ENCODE measurements at regions not wholly inside any gene's neighbourhood (a gene's known extent, or its start where the extent isn't known, plus 50 kb on each side); places are given as distances from the start of the nearest gene placed in this dataset.

DNA sequence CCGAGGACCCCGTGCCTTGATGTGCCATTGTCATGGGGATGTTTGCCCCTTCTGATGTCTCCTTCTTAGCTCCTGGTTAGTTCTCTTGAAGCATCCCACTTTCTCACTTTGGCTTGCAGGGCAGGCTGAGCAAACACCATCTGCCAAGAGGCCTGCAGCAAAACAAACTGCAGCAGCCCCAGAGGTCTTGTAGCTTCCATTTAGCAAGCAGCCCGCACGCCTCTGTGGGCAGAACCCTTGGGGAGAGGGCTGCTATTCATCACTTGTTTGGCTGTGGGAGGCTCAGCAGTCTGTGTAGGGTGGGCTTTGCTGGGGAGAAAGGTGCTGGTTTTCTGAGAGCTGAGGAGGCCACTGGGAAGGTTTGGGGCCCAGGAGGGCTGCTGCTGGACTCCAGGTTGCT is 56.7 kb downstream of the KCNC4 start:
- TF ChIP-seq, protein P1, sequence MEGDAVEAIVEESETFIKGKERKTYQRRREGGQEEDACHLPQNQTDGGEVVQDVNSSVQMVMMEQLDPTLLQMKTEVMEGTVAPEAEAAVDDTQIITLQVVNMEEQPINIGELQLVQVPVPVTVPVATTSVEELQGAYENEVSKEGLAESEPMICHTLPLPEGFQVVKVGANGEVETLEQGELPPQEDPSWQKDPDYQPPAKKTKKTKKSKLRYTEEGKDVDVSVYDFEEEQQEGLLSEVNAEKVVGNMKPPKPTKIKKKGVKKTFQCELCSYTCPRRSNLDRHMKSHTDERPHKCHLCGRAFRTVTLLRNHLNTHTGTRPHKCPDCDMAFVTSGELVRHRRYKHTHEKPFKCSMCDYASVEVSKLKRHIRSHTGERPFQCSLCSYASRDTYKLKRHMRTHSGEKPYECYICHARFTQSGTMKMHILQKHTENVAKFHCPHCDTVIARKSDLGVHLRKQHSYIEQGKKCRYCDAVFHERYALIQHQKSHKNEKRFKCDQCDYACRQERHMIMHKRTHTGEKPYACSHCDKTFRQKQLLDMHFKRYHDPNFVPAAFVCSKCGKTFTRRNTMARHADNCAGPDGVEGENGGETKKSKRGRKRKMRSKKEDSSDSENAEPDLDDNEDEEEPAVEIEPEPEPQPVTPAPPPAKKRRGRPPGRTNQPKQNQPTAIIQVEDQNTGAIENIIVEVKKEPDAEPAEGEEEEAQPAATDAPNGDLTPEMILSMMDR (IDR thresholded peaks at IDR 0.05; ENCODE audit: low read length) = no peak
- no peak for TF ChIP-seq EZH2 (IDR thresholded peaks at IDR 0.05; ENCODE audit: borderline replicate concordance, low read length)

Data from OCI-LY1 (cell line).